PC-9 (cell line): ENCODE measurements at regions not wholly inside any gene's neighbourhood (a gene's known extent, or its start where the extent isn't known, plus 50 kb on each side); places are given as distances from the start of the nearest gene placed in this dataset.

Source experiments
- EZH2 ChIP-seq: fragments of 200-600 bp; sonication (generic); IDR thresholded peaks from 2 replicates; pipeline ENCODE4 v1.8.0; 2017; ENCODE audit warnings: antibody characterized with exemption, low read depth
- TF ChIP-seq, protein P1 (sequence below): fragments of 200-600 bp; sonication (generic); conservative IDR thresholded peaks from 2 replicates; pipeline ENCODE4 v1.6.1; 2017; ENCODE audit warnings: mixed run types, antibody characterized with exemption, mild to moderate bottlenecking, moderate library complexity

DNA sequence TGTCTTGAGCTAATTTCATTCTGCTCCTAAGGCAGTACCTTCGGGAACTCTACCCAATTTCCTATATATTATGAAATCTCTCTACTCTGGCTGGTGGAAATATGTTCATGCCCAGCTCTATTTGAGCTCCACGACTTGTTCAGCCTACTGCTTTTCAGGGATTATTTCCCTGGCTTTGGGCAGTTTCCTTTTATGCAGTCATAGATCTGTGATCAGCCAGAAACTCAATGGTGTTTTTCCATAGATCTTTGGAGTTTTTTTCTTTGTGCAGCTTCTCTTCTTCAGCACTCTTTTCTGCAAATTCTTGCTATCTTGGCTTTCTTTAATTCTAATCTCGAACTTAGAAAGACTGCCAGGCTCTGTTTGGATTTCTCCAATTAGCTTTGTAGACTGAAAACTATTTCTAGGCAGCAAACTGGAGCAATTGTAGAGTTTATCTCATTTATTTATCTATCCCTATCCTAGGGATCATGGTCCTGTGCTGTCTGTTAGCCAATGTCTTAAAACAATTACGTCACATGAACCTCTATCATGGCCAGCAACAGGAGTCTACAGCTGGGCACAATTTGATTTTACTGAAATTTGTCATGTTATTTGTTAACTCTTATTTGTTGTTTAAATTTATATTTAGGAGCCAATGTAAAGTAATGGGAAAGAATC lies 328.4 kb downstream of the BCKDHB start:
- TF ChIP-seq, protein P1, sequence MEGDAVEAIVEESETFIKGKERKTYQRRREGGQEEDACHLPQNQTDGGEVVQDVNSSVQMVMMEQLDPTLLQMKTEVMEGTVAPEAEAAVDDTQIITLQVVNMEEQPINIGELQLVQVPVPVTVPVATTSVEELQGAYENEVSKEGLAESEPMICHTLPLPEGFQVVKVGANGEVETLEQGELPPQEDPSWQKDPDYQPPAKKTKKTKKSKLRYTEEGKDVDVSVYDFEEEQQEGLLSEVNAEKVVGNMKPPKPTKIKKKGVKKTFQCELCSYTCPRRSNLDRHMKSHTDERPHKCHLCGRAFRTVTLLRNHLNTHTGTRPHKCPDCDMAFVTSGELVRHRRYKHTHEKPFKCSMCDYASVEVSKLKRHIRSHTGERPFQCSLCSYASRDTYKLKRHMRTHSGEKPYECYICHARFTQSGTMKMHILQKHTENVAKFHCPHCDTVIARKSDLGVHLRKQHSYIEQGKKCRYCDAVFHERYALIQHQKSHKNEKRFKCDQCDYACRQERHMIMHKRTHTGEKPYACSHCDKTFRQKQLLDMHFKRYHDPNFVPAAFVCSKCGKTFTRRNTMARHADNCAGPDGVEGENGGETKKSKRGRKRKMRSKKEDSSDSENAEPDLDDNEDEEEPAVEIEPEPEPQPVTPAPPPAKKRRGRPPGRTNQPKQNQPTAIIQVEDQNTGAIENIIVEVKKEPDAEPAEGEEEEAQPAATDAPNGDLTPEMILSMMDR, result no peak
- TF ChIP-seq EZH2, result no peak
